GM13976 (cell line): ENCODE measurements at regions not wholly inside any gene's neighbourhood (a gene's known extent, or its start where the extent isn't known, plus 50 kb on each side); places are given as distances from the start of the nearest gene placed in this dataset.

Experiments used
- DNase-seq: peaks from one replicate; pipeline ENCODE4 v3.0.0; 2012; ENCODE audit warnings: low spot score
- in situ Hi-C: fragments of 300-500 bp; cut with MboI; formaldehyde crosslinking; loops from one replicate; pipeline ENCODE4 v1.12.0; 2022; ENCODE audit warnings: low sequenced_read_pairs, mixed read lengths, inconsistent platforms; ENCODE audit not compliant: unreplicated experiment
- TF ChIP-seq, protein P1 (sequence below): IDR thresholded peaks from 2 replicates; pipeline ENCODE4 v1.5.1; 2012; ENCODE audit warnings: borderline replicate concordance, mild to moderate bottlenecking; ENCODE audit not compliant: insufficient read depth; ENCODE audit errors: extremely low read depth, missing control alignments, control extremely low read depth

- no peak for DNase-seq
- in situ Hi-C loops, result loop anchor here (10.0 kb wide), 1 partner anchor 185 kb away; no protein-coding TSS in a partner anchor
- TF ChIP-seq, protein P1, sequence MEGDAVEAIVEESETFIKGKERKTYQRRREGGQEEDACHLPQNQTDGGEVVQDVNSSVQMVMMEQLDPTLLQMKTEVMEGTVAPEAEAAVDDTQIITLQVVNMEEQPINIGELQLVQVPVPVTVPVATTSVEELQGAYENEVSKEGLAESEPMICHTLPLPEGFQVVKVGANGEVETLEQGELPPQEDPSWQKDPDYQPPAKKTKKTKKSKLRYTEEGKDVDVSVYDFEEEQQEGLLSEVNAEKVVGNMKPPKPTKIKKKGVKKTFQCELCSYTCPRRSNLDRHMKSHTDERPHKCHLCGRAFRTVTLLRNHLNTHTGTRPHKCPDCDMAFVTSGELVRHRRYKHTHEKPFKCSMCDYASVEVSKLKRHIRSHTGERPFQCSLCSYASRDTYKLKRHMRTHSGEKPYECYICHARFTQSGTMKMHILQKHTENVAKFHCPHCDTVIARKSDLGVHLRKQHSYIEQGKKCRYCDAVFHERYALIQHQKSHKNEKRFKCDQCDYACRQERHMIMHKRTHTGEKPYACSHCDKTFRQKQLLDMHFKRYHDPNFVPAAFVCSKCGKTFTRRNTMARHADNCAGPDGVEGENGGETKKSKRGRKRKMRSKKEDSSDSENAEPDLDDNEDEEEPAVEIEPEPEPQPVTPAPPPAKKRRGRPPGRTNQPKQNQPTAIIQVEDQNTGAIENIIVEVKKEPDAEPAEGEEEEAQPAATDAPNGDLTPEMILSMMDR, result no peak
Measured at GRCh38 chr14:89619596-89619995, 202.6 kb upstream of the FOXN3 start.

DNA sequence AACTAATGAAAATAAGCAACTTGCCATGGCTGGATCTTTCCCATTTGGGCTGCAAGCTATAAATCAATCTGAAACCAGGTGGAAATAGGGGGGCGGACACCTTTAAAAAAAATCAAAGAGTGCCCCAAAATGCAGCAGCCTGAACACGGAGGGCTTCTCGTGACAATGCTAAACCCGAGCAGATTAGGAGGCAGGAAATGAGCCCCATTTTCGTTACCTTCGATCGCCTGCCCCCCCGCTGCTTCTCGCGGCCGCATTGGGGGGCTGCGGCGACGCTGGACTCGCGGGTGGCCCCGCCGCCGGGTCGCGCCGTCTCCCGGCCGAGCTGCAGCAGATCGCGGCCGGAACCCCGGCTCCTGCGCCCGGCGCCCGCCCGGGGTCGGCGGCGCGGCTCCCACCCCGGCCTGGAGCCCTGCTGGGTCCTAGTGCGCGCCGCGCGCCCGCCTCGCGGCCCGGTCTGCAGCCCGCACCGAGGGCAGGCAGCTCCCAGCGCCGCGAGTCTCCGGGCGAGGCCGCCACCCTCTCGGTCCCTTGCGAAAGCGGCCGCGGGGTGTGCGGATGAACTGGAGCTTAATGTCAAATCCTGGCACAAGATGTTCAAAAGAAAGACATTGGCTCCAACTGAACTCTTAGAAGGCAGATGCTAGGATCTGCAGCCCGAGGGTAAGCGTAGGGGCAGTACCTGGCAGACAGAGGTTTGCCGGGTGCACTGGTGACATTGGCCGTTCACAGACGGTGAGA, 201.9 kb upstream of the FOXN3 start:
- DNase-seq, result peak; percentile 84
- TF ChIP-seq, protein P1, result no peak
- in situ Hi-C loops, result loop anchor here (10.0 kb wide), 1 partner anchor 184 kb away; no protein-coding TSS in a partner anchor

DNA sequence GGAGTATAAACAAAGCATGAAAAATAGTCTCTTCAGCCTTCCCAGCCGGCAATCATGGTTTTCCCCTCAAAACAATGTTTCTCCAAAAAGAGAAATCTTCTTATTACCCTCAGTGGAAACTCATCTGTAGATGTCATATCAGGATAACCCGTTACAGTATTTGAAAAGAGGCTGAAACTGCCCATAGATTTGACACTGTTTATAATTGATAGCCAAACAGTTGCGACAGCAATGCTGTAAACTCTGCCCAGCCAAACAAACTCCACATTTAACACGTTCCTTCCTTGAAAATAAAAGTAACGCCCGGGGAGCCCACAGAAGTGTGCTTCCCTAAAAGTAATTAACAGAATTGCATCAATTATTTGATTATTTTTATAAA, 201.3 kb upstream of the FOXN3 start:
- TF ChIP-seq, protein P1, result no peak
- in situ Hi-C loops, result loop anchor here (10.0 kb wide), 1 partner anchor 184 kb away; no protein-coding TSS in a partner anchor
- DNase-seq, result no peak

DNA sequence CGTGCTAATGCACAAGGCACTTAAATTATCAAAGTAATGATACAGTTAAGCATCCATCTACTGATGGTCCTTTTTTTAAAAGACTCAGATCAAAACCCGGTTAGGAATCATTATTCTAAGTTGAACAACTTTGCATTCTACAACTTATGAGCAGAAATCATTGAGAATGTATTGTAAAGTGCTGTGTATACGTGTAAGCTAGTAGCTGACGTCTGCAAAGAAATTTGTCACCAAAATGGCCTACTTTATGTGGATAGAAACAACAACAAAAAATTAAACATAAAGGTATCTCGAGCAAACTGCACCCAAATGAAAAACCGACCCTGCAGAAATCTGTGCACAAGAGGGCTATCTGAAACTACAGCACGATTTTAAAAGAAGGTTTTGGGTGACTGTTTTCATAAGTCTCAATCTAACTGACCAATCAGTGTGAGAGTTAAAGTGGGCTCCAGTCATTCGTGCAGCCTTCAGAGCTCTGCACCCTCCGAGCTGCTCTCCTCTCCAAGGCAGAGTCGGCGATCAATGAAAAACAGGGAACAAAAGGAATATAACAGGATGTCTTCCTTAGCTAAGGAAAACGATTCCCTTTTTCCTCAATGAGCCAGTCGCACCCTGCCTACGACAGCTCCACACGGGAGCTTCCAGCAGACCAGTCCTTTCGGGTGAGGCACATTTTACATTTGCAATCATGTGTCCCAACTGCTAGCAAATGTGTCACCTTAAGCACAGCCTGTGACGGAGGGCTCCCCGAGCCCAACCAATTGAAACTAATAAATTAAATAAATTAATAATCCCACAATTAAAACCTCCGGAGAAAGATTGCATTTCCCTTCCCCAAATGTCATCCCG, 200.7 kb upstream of the FOXN3 start:
- DNase-seq, result peak; percentile 47
- TF ChIP-seq, protein P1, result no peak
- in situ Hi-C loops, result loop anchor here (10.0 kb wide), 1 partner anchor 183 kb away; no protein-coding TSS in a partner anchor

DNA sequence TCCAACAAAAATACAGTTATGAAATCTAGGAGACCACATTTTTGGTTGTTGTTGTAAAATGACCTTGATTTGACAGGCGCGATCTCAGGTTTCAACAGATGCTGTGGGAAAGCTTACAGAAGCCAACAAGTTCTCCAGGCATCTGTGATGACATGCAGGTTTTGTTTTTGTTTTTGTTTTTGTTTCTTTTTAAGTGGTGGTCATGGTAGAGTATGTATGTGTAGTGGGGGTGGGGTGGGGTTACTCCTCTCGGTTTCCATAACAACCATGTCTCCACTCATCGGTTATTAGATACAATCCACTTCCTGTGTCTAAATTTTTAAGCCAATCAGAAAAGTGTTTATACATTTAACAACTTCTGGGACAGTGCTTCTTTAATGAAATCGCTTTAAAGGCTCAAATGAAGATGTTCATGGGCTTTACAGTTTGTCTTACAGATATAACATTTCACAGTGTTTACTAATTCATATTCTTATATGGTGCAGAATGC, 199.9 kb upstream of the FOXN3 start:
- TF ChIP-seq, protein P1, result no peak
- DNase-seq, result peak; percentile 67
- in situ Hi-C loops, result loop anchor here (10.0 kb wide), 1 partner anchor 182 kb away; no protein-coding TSS in a partner anchor

- TF ChIP-seq, protein P1, result no peak
- no peak for DNase-seq
- in situ Hi-C loops, result loop anchor here (10.0 kb wide), 1 partner anchor 182 kb away; no protein-coding TSS in a partner anchor
Measured at GRCh38 chr14:89616425-89616824, 199.4 kb upstream of the FOXN3 start.
